ENCODE measurements at regions not wholly inside any gene's neighbourhood (a gene's known extent, or its start where the extent isn't known, plus 50 kb on each side); places are given as distances from the start of the nearest gene placed in this dataset.
"Not testable (repeated sequence)": the region's sequence is repeated elsewhere in the genome, so short reads cannot be mapped to it uniquely, and the experiment has no call there.

DNA sequence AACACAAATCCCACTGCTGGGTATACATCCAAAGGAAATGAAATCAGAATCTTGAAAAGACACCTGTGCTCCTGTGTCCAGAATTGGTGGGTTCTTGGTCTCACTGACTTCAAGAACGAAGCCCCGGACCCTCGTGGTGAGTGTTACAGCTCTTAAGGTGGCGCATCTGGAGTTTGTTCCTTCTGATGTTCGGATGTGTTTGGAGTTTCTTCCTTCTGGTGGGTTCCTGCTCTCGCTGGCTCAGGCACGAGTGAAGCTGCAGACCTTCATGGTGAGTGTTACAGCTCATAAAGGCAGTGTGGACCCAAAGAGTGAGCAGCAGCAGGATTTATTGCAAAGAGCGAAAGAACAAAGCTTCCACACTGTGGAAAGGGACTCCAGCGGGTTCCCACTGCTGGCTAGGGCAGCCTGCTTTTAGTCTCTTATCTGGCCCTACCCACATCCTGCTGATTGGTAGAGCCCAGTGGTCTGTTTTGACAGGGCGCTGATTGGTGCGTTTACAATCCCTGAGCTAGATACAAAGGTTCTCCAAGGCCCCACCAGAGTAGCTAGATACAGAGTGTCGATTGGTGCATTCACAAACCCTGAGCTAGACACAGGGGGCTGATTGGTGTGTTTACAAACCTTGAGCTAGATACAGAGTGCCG, 80.0 kb upstream of the RGPD4 start:
- TF ChIP-seq, protein P1, sequence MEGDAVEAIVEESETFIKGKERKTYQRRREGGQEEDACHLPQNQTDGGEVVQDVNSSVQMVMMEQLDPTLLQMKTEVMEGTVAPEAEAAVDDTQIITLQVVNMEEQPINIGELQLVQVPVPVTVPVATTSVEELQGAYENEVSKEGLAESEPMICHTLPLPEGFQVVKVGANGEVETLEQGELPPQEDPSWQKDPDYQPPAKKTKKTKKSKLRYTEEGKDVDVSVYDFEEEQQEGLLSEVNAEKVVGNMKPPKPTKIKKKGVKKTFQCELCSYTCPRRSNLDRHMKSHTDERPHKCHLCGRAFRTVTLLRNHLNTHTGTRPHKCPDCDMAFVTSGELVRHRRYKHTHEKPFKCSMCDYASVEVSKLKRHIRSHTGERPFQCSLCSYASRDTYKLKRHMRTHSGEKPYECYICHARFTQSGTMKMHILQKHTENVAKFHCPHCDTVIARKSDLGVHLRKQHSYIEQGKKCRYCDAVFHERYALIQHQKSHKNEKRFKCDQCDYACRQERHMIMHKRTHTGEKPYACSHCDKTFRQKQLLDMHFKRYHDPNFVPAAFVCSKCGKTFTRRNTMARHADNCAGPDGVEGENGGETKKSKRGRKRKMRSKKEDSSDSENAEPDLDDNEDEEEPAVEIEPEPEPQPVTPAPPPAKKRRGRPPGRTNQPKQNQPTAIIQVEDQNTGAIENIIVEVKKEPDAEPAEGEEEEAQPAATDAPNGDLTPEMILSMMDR (IDR thresholded peaks at IDR 0.05) = not testable (repeated sequence)
- TF ChIP-seq POLR2A (IDR thresholded peaks at IDR 0.05) = not testable (repeated sequence)
